ENCODE measurements at regions not wholly inside any gene's neighbourhood (a gene's known extent, or its start where the extent isn't known, plus 50 kb on each side); places are given as distances from the start of the nearest gene placed in this dataset.
"Not testable (repeated sequence)": the region's sequence is repeated elsewhere in the genome, so short reads cannot be mapped to it uniquely, and the experiment has no call there.

DNA sequence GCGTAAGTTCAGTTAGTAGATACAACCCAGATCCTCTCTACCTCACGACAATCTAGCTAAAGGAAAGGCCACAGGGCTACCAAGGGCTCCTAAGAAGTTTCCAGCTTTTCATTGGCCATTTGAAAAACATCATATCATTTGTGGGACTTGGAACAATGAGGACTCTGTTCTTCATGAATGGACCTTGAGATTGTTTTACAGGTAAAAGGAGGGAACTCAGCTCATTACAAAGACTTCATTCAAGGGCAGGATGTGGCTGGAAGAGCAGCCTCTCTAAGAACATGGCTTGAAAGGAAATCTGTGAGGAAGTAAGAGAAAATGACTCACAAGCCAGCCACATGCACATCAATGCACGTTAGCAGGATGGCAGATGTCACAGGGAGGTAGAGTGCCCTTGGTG, 105.9 kb upstream of the SLC7A11 start:
- DNase-seq (ENCODE audit: low read depth) = peak; percentile 1
- TF ChIP-seq, protein P1, sequence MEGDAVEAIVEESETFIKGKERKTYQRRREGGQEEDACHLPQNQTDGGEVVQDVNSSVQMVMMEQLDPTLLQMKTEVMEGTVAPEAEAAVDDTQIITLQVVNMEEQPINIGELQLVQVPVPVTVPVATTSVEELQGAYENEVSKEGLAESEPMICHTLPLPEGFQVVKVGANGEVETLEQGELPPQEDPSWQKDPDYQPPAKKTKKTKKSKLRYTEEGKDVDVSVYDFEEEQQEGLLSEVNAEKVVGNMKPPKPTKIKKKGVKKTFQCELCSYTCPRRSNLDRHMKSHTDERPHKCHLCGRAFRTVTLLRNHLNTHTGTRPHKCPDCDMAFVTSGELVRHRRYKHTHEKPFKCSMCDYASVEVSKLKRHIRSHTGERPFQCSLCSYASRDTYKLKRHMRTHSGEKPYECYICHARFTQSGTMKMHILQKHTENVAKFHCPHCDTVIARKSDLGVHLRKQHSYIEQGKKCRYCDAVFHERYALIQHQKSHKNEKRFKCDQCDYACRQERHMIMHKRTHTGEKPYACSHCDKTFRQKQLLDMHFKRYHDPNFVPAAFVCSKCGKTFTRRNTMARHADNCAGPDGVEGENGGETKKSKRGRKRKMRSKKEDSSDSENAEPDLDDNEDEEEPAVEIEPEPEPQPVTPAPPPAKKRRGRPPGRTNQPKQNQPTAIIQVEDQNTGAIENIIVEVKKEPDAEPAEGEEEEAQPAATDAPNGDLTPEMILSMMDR (conservative IDR thresholded peaks at IDR 0.05; ENCODE audit: control insufficient read depth, insufficient read depth, low read depth, low read length) = no peak
- H3K4me3 ChIP-seq (ENCODE audit: control insufficient read depth, low read depth, low read length) = no peak overlapping the region

- no peak overlapping the region for H3K4me3 ChIP-seq (ENCODE audit: control insufficient read depth, low read depth, low read length)
- TF ChIP-seq, protein P1 (conservative IDR thresholded peaks at IDR 0.05; ENCODE audit: control insufficient read depth, insufficient read depth, low read depth, low read length) = no peak
- no peak for DNase-seq (ENCODE audit: low read depth)
These were observed 105.4 kb upstream of the SLC7A11 start for GRCh38 chr4:138347561-138347960.

GRCh38 chr4:138344851-138345250, 102.7 kb upstream of the SLC7A11 start:
- TF ChIP-seq, protein P1 (conservative IDR thresholded peaks at IDR 0.05; ENCODE audit: control insufficient read depth, insufficient read depth, low read depth, low read length) = no peak
- H3K4me3 ChIP-seq (ENCODE audit: control insufficient read depth, low read depth, low read length) = no peak overlapping the region
- DNase-seq (ENCODE audit: low read depth) = no peak

DNA sequence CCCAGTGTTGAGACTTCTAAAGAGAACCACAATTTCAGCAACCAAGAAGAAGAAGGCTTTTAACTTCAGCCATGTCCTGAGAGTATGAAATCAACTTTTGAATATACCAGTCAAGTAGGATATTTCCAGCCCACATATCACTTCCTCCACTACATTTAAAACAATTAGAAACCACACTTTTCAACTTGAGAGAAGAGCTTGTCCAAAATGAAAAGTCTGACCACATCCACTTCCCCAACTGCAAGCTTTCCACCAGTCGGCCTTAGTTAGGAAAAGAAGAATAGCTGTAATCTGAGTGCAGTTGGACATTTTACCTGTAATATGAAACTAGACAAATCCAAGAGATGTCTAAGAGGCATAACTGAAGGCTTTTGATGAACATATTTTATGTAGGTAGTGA, 101.9 kb upstream of the SLC7A11 start:
- TF ChIP-seq, protein P1 (conservative IDR thresholded peaks at IDR 0.05; ENCODE audit: control insufficient read depth, insufficient read depth, low read depth, low read length) = no peak
- no peak for DNase-seq (ENCODE audit: low read depth)
- H3K4me3 ChIP-seq (ENCODE audit: control insufficient read depth, low read depth, low read length) = no peak overlapping the region

GRCh38 chr4:138341739-138342415, 99.7 kb upstream of the SLC7A11 start:
- no peak overlapping the region for H3K4me3 ChIP-seq (ENCODE audit: control insufficient read depth, low read depth, low read length)
- DNase-seq (ENCODE audit: low read depth) = no peak
- TF ChIP-seq, protein P1 (conservative IDR thresholded peaks at IDR 0.05; ENCODE audit: control insufficient read depth, insufficient read depth, low read depth, low read length) = no peak

- no peak overlapping the region for H3K4me3 ChIP-seq (ENCODE audit: control insufficient read depth, low read depth, low read length)
- no peak for DNase-seq (ENCODE audit: low read depth)
- TF ChIP-seq, protein P1 (conservative IDR thresholded peaks at IDR 0.05; ENCODE audit: control insufficient read depth, insufficient read depth, low read depth, low read length) = no peak
These were observed 96.7 kb upstream of the SLC7A11 start for GRCh38 chr4:138338840-138339239.

DNA sequence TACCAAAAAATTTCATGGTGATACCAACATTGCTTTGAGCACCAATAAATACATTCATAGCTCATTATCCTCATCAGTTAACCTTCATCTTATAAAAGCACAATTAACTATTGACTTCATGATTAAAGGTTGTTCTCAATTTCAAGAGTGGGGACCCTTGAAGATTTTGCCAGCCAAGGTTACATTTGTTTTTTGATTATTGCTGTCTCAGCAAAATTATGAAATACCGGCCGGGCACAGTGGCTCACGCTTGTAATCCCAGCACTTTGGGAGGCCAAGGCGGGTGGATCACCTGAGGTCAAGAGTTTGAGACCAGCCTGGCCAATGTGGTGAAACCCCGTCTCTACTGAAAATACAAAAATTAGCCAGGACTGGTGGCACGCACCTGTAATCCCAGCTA, 96.1 kb upstream of the SLC7A11 start:
- DNase-seq (ENCODE audit: low read depth); H3K4me3 ChIP-seq (ENCODE audit: control insufficient read depth, low read depth, low read length): not testable (repeated sequence)

All from fibroblast of mammary gland (primary cell).